NCI-H524 (cell line): ENCODE measurements at regions not wholly inside any gene's neighbourhood (a gene's known extent, or its start where the extent isn't known, plus 50 kb on each side); places are given as distances from the start of the nearest gene placed in this dataset.

ENCODE experiments used
- DNase-seq, 2 experiments: peaks; one replicate each; lab custom pipeline; 2025; lab: John Stamatoyannopoulos, UW

DNA sequence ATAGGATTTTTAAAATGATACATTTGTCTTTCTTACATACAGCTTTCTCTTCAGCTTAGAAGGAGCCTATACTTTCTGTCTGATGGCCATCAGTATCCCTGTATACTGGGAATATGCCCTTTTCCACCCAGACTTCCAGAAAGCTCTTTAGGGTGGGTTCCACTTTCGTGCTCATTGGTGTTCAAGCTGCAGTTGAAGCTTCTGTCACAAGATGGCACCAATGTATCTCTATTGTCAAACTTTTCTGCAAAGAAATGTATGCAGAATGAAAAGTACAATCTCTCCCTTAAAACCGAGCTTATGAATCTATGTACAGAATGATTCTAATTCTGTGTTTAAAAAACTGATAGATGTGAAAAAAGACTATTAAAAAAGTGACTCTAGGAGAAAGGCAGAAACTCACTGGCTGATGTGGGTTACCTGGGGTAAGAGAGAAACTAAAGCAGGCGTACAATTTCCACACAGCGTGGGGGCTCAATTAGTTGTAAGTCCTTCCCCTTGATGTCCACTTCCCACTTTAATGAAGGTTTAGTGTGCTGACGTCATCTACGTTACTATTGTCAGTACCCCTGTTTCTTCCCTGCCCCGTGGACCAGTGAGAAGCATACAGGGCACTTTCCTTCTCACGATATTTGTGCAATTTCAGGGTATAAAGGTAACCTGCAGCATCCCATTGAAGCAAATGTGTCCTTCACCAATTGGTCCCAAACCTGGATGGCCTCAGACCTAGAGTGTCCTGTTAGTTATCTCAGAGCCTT lies 57.3 kb upstream of the TCEAL2 start:
- peak in 1 of 2 experiments; percentile 53 for DNase-seq

DNA sequence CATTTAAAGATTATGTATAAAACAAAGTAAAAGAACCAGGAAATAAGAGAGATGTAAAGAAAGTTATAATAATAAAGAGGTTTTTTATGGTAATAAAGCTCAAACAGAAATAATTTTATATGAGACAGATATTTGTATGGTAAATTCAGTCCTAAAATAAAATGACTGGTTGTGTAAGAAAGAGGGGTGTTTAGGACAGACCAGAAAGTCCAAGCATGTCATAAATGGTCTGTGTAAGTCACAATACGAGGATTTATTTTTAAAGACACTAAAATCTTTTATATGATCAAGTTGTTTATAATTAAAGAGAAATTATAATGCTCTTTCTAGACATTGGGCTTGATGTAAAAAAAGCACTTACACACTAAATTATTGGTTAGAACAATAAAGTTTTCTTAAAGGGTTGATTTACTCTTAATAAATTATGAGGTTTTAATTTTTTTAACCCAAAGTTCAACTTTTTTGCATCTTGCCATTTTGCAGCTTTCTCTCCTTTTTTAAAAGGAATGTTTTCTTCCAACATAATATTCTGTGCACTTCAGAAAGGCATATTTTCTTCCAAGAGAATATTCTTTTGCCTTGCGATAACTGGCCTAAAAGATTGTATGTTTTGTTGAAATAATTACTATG lies 61.9 kb upstream of the TCEAL2 start:
- no peak for DNase-seq

DNA sequence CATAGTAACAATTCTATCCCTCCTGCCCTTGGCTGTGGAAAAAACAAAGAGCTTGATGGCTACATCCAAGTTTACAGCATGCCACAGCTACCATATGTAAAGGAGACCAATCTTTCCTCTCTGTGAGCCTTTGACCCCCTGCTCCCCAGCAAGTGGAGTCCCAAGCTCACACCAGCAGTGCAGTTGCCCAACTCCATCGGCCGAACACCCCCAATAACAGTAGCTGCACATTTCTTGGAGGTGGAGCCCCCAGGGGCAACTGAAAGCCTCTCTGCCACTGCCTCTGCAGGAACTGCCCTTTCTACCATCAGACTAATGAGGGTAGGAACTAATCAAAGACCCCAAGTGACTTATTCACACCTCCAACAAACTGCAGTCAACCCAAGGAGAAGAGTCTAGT lies 81.0 kb upstream of the TCEAL2 start:
- DNase-seq, result no peak

DNA sequence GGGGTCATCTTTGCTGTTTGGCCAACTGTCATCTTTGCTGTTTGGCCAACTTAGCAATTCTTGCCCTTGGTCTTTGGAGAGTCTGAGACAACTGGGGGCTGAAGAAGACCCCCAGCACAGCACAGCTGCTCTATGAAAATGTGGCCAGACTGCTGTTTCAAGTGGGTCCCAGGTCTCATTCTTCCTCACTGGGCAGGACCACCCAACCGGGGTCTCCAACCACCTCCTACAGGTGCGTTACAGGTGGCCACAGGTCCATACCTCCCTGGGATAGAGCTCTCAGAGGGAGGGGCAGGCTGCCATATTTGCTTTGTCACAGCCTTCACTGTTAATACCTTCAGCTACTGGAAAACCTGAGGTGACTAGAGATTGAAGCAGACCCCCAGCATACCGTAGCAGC lies 82.1 kb upstream of the TCEAL2 start:
- no peak for DNase-seq

DNA sequence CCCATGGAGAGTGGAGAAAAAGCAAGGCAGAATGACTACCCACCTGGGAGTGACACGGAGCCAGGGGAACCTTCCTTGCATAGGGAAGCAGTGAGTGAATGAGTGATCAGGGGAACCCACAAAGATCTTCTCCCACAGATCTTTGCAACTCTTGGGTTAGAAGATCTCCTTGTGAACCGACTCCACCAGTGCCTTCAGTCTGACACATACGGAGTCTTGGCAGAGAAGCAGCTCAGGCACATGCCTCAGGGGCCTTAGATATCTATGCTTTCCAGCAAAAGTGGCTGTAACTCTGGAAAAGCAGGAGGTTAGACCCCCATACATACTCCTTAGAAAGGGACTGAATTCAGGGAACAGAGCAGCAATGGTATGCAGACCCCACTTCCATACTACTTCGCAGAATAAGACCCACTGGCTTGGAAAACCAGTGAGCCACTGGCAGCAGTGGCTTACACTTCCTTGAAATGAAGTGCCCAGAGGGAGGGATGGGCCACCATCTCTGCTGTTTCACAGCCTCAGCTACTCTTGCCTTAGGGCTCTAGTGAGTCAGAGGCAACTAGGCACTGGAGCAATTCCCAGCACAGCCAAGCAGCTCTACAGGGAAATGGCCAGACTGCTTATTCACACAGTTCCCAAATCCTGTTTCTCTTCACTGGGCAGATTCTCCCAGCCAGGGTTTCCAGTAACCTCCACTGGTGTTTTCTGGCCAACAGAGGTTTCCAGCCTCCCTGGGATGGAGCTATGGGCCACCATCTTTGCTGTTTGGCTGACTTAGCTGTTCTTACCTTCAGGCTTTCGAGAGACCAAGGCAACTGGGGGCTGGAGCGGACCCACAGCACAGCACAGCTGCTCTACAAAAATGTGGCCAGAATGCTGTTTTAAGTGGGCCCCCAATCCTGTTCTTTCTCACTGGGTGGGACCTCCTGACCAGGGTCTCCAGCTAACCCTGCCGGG lies 82.8 kb upstream of the TCEAL2 start:
- no peak for DNase-seq

DNA sequence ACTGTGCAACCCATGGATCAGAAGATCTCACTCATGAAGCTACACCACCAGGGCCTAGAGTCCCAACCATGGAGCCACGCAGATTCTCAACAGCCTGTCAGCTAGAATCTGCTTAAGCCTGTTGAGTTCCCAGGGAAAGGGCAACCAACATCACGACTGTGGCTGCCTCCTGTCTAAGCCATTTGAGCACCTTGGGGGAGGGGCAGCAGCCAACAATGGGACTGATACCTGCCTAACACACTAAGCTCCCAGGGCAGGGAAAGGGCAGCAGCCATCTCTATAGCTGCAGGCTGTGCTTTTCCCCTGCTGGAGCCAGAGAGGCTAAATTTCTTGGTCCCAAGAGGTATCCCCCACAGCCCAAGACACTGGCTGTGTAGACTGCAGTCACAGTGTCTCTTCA lies 96.5 kb upstream of the TCEAL2 start:
- no peak for DNase-seq

DNA sequence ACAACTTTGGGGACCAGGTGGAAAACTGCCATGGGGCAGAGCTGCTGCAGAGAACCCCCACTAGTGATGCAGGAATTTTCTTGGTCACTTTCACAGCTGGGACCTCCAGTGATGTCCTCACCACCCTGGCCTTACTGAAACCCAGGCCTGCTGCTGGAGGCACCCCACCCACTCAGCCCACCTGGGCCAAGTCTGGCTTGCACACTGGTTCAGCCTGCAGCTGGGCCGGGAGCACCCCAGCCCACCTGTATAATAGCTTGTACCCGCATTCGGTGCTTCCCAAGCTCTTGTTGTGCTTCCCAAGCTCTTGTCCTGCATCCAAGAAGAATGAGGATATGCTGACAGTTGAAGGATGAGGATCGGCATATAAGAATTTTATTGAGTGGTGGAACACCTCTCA lies 86.4 kb upstream of the ZMAT1 start:
- DNase-seq, result no peak

DNA sequence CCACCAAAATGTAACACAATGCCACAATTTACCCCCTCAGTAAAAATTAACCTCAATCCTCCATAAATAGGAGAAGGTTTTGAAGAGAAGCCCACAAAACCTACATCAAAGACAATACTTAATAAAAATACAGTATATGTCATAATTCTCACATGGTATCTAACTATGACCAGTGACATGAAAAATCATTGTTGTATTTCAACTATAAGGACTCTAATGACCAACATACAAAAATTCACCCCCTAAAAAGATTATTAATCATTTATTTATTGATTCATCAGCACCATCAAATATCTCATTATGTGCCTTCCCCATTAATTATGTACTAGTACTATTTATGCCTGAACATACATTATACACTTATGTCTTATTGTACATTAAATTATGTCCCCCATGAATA lies 77.1 kb upstream of the ZMAT1 start:
- DNase-seq, result no peak

DNA sequence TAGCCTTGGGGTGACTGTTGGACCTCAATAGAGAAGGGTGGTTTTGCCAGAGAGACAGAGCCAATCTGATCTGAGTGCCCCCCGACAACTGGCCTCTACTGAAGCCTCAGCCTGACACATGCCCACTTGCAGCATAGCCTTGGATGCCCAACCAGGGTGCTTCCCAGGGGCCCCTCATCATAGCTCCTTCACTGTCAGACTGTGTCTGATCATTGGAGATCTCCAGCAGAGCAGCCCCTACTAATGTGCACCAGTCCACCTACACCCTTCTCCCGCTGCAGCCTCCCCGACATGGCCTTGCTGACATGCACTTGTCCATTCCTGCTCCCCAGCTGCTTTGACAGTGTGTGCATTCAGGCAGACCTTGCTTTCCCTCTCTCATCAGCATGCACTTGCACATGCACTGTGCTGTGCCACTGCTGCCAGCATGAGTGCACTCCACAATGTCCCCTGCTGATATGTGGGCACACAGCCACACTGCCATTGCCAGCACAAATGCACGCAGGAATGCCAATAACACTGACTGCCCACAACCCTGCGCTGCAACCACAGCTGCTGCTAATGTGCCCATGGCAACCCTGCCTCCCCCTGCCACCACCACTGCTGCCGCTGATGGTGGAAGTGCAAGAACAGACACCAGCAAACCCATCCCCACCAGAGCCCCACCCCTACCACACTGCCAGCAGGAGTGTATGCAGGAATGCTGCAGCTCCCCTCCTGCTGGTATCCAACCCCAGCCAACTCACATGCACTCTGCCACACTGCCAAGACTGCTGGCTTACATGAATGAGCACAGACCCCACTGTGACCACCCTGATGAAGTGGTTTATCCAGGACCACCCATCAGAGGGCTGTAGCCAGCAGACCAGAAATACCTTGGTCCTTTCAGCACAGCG lies 68.1 kb upstream of the ZMAT1 start:
- DNase-seq, result no peak

DNA sequence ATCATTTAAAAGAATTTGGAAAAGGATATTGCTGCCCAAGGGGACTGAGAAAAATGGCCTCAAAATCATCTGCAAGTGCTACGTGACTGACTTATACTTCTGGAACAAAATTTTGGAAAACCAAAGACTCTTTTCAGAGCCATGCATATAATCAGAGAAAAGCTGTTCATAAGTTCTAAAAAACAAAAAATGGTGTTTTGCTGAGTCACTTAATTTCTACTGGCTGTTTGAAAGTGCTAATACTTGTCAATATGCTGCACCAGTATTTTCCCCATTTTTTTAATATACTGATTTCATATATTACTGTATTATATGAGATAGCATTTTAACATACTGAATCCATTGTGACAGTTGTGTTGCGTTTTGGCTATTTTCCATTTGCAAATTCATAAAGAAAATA lies 61.5 kb upstream of the ZMAT1 start:
- DNase-seq, result no peak

DNA sequence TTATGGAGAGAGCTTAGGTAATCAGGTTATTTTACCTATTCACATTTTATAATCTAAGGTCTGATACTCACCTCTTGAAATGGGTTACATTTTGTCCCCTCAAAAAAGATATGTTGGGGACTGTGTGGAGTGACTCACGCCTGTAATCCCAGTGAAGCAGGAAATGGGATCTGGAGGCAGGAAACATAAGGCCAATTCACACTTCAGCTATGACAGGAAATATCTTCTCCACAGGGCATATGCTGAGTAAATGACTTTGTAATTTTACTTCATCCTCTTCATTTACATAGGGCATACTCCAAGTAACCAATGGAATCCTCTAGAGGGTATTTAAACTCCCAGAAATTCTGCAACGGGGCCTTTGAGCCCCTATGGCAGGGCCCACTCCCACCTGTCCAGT lies 54.8 kb upstream of the ZMAT1 start:
- no peak for DNase-seq
